A549 (cell line): ENCODE measurements at regions not wholly inside any gene's neighbourhood (a gene's known extent, or its start where the extent isn't known, plus 50 kb on each side); places are given as distances from the start of the nearest gene placed in this dataset.

Source experiments
- ATAC-seq, 2 experiments: fragments of 200-7000 bp in 1 of 2; fragments of >200 bp in 1 of 2; cut with Nextera tagmentation in 1 of 2; cut with Tn5 transposase in 1 of 2; 3 replicates each; pipeline versions ENCODE4 v1.8.0 to v1.9.1; 2018 to 2020; ENCODE audit warnings: mild to moderate bottlenecking in 1 of 2, moderate library complexity in 1 of 2
- CTCF ChIA-PET: fragments of 300-600 bp; sonication (Branson Sonifier 250); formaldehyde crosslinking; extraction: SDS; loops from one replicate; lab custom pipeline; 2021; ENCODE audit warnings: antibody characterized with exemption, inconsistent platforms; lab: Yijun Ruan, JAX
- POLR2A ChIA-PET: fragments of 350-600 bp; formaldehyde crosslinking; extraction: SDS; loops from one replicate; lab custom pipeline; 2021; ENCODE audit warnings: antibody characterized with exemption, inconsistent platforms; lab: Yijun Ruan, JAX
- DNase-seq, 2 experiments: peaks; one replicate each; pipeline versions ENCODE4 v3.0.0 to v3.0.0-alpha.2; 2011 to 2016; ENCODE audit warnings: low read depth in 1 of 2, low spot score in 1 of 2
- FAIRE-seq: peaks from 2 replicates; lab custom pipeline; 2011; peaks lifted over from hg19 to GRCh38; lab: Jason Lieb, UNC
- H3K27ac ChIP-seq, 2 experiments: fragments of >200 bp; sonication (Bioruptor Twin); formaldehyde crosslinking; 3 replicates each; pipeline ENCODE4 v1.5.1; 2016 to 2017
- H3K4me1 ChIP-seq: fragments of >200 bp; sonication (Bioruptor Twin); formaldehyde crosslinking; 3 replicates; pipeline ENCODE4 v1.6.1; 2016
- H3K4me2 ChIP-seq: fragments of >200 bp; sonication (Bioruptor Twin); formaldehyde crosslinking; 3 replicates; pipeline ENCODE4 v1.6.1; 2016
- H3K4me3 ChIP-seq: fragments of >200 bp; sonication (Bioruptor Twin); formaldehyde crosslinking; 3 replicates; pipeline ENCODE4 v1.5.1; 2016
- H3K9me3 ChIP-seq: fragments of >200 bp; sonication (Bioruptor Twin); formaldehyde crosslinking; 3 replicates; pipeline ENCODE4 v1.6.1; 2016
- BHLHE40 ChIP-seq: IDR thresholded peaks from 2 replicates; pipeline ENCODE4 v1.6.1; 2012; ENCODE audit warnings: low read depth, low read length, inconsistent platforms
- CEBPB ChIP-seq, 2 experiments: fragments of >200 bp in 1 of 2; sonication (Bioruptor Twin) in 1 of 2; formaldehyde crosslinking in 1 of 2; IDR thresholded peaks; 2 replicates each; pipeline ENCODE4 v1.6.1; 2012 to 2016
- CHD4 ChIP-seq: fragments of 200-600 bp; sonication (generic); IDR thresholded peaks from 2 replicates; pipeline ENCODE4 v1.6.1; 2016; ENCODE audit warnings: antibody characterized with exemption, mild to moderate bottlenecking, borderline replicate concordance
- EHF ChIP-seq: fragments of 250-450 bp; sonication (Bioruptor Pico); IDR thresholded peaks from 2 replicates; pipeline ENCODE4 v1.5.0; 2020; ENCODE audit warnings: mild to moderate bottlenecking
- ESRRA ChIP-seq: fragments of 150-350 bp; IDR thresholded peaks from 2 replicates; pipeline ENCODE4 v1.6.1; 2014; ENCODE audit warnings: mild to moderate bottlenecking, low read length, borderline replicate concordance
- HOXA7 ChIP-seq: fragments of 250-450 bp; sonication (Bioruptor Pico); IDR thresholded peaks from 2 replicates; pipeline ENCODE4 v1.5.0; 2020; ENCODE audit warnings: mild to moderate bottlenecking, moderate library complexity
- KDM1A ChIP-seq: fragments of 200-600 bp; sonication (generic); IDR thresholded peaks from 2 replicates; pipeline ENCODE4 v1.6.1; 2016; ENCODE audit warnings: low read depth, mild to moderate bottlenecking
- KDM5A ChIP-seq: fragments of 200-600 bp; sonication (generic); IDR thresholded peaks from 2 replicates; pipeline ENCODE4 v1.6.1; 2016; ENCODE audit warnings: antibody characterized with exemption, mild to moderate bottlenecking
- PHF8 ChIP-seq: fragments of 200-600 bp; sonication (generic); IDR thresholded peaks from 2 replicates; pipeline ENCODE4 v1.6.1; 2016; ENCODE audit warnings: low read depth, mild to moderate bottlenecking, antibody characterized with exemption, moderate library complexity, borderline replicate concordance
- POLR2A ChIP-seq: IDR thresholded peaks from 2 replicates; pipeline ENCODE4 v1.6.1; 2012; ENCODE audit warnings: mild to moderate bottlenecking, low read length
- RAD21 ChIP-seq, 2 experiments: fragments of >200 bp in 1 of 2; sonication (Bioruptor Twin) in 1 of 2; formaldehyde crosslinking in 1 of 2; IDR thresholded peaks in 1 of 2; conservative IDR thresholded peaks in 1 of 2; 2 replicates in 1 of 2; 3 replicates in 1 of 2; pipeline ENCODE4 v1.6.1; 2012 to 2018; ENCODE audit warnings: inconsistent platforms in 1 of 2
- RCOR1 ChIP-seq: fragments of 150-350 bp; IDR thresholded peaks from 2 replicates; pipeline ENCODE4 v1.6.1; 2014; ENCODE audit warnings: antibody characterized with exemption, low read length, low read depth
- SREBF2 ChIP-seq: fragments of 450-650 bp; IDR thresholded peaks from 2 replicates; pipeline ENCODE4 v1.6.1; 2014; ENCODE audit warnings: mild to moderate bottlenecking, moderate library complexity
- TP53 ChIP-seq: fragments of 250-450 bp; sonication (Bioruptor Pico); IDR thresholded peaks from 2 replicates; pipeline ENCODE4 v1.5.0; 2021; ENCODE audit warnings: mild to moderate bottlenecking, moderate library complexity
- WGBS: methylation state at CpG from one replicate; pipeline ENCODE4 v1.1.6; 2017; ENCODE audit errors: missing lambda C conversion rate; 5-methylcytosine and 5-hydroxymethylcytosine counted together
- TF ChIP-seq, protein P1 (sequence below): fragments of >200 bp; sonication (Bioruptor Twin); formaldehyde crosslinking; IDR thresholded peaks from 3 replicates; pipeline ENCODE4 v1.6.1; 2016
- TF ChIP-seq, protein P2 (sequence below): fragments of 200-600 bp; sonication (generic); IDR thresholded peaks from 2 replicates; pipeline ENCODE4 v1.6.1; 2016; ENCODE audit warnings: antibody characterized with exemption, mild to moderate bottlenecking, moderate library complexity
- TF ChIP-seq, protein P3 (sequence below): fragments of >200 bp; sonication (Bioruptor Twin); formaldehyde crosslinking; IDR thresholded peaks from 2 replicates; pipeline ENCODE4 v1.6.1; 2016

DNA sequence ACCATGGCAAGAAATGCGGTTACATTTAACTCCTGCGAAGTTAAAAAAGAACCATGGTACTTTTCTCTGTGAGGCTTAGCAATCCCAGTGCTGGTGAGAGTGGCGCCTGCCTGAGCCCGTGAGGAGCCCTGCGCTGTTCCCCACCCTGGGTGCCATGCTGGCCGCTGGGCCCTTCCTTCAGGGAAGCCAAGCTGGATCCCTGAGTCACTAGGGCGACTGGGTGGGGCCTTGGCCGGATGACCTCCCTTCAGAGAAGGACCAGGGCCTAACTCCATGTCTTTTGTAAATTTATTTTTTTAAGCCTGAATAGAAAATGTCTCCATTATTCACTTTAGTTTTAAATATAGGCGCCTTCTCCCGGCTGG lies 209.1 kb downstream of the ERMARD start:
- FAIRE-seq: no peak
- CTCF ChIA-PET: no interaction called here
- Histone ChIP-seq H3K4me3 (no peak overlapping the region), H3K4me1 (no peaks in the 10 kb centered on the region)
- POLR2A ChIA-PET: no interaction called here
- TF ChIP-seq RCOR1 (no peak), HOXA7 (CRISPR knock-in tag) (no peak), POLR2A (no peak), CEBPB (IDR thresholded peaks at IDR 0.05) (no peak), TP53 (no peak), CHD4 (no peak), SREBF2 (no peak), PHF8 (no peak)
- TF ChIP-seq, protein P1, sequence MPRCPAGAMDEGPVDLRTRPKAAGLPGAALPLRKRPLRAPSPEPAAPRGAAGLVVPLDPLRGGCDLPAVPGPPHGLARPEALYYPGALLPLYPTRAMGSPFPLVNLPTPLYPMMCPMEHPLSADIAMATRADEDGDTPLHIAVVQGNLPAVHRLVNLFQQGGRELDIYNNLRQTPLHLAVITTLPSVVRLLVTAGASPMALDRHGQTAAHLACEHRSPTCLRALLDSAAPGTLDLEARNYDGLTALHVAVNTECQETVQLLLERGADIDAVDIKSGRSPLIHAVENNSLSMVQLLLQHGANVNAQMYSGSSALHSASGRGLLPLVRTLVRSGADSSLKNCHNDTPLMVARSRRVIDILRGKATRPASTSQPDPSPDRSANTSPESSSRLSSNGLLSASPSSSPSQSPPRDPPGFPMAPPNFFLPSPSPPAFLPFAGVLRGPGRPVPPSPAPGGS: no peak
- TF ChIP-seq, protein P2, sequence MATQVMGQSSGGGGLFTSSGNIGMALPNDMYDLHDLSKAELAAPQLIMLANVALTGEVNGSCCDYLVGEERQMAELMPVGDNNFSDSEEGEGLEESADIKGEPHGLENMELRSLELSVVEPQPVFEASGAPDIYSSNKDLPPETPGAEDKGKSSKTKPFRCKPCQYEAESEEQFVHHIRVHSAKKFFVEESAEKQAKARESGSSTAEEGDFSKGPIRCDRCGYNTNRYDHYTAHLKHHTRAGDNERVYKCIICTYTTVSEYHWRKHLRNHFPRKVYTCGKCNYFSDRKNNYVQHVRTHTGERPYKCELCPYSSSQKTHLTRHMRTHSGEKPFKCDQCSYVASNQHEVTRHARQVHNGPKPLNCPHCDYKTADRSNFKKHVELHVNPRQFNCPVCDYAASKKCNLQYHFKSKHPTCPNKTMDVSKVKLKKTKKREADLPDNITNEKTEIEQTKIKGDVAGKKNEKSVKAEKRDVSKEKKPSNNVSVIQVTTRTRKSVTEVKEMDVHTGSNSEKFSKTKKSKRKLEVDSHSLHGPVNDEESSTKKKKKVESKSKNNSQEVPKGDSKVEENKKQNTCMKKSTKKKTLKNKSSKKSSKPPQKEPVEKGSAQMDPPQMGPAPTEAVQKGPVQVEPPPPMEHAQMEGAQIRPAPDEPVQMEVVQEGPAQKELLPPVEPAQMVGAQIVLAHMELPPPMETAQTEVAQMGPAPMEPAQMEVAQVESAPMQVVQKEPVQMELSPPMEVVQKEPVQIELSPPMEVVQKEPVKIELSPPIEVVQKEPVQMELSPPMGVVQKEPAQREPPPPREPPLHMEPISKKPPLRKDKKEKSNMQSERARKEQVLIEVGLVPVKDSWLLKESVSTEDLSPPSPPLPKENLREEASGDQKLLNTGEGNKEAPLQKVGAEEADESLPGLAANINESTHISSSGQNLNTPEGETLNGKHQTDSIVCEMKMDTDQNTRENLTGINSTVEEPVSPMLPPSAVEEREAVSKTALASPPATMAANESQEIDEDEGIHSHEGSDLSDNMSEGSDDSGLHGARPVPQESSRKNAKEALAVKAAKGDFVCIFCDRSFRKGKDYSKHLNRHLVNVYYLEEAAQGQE: no peak
- TF ChIP-seq, all 56 proteins: peak for 0
- DNase-seq (no peak), ATAC-seq (no peak)
- H3K27ac ChIP-seq: no peak overlapping the region
- WGBS: 85% methylated on average over 9 of the region's 10 CpGs
- no peaks in the 10 kb centered on the region for H3K9me3 ChIP-seq
- no peak overlapping the region for H3K4me2 ChIP-seq

DNA sequence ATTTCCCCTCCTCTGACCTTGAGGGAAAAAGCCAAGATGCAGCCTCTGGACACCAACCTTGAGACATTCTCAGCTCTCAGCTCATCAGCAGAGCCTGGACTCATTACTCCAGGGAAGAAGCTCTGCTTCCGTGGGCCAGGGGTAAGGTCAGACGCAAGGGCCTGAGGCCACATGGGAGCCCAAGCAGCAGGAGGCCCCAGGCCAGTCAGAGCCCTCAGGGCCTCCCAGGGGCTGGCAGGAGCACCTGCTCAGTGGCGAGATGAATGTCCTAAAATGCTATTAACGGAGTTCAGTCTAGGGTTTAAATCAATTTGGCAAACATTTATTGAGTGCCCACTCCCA lies 208.6 kb downstream of the ERMARD start:
- WGBS: 64% methylated on average over 4 of the region's 4 CpGs
- no peaks in the 10 kb centered on the region for H3K9me3 ChIP-seq

DNA sequence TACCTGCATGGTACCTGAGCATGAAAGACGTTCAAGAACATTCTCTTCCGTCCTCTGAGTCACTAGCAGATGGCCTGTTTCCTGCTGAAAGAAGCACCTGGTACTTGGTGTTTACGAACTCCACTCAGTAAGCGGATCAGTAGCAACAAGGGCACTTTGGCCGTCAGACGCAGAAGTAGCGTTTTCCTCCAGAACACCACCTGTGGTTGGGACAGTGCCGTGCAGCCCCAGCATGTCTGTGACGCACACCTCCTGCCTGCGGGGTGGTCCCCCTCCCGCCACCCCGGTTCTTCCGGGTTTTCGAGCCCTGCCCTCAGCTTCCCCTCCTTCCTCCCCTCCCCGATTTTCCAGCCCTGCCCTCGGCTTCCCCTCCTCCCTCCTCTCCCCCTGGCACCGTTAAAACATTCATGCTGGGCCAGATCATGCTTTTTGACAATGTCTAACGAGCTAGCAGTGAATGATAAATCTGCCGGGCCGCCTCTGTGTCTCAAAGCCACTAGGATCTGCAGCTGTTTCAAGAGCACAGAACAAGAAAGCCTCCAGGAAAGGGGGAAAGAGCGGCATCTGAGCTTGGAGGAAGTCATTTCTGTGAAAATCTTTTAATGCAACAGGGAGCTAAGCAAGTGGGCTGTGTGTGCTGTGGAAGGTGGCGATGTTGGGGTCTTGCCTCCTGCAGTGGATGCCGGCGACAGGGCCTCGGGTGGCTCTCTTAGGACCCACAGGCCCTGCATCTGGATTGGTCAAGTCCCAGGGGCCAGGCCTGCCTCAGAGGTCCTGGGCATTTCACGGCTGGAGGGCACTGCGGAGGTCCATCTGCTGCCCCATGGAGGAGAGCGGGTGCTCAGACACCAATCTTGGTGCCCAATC lies 207.9 kb downstream of the ERMARD start:
- H3K4me2 ChIP-seq: no peak overlapping the region
- FAIRE-seq (no peak), ATAC-seq (no peak)
- no peaks in the 10 kb centered on the region for H3K9me3 ChIP-seq
- no peak overlapping the region for H3K27ac ChIP-seq
- H3K4me1 ChIP-seq: no peaks in the 10 kb centered on the region
- H3K4me3 ChIP-seq: no peak overlapping the region
- WGBS: 69% methylated on average over 23 of the region's 28 CpGs
- TF ChIP-seq EHF (CRISPR knock-in tag) (no peak), RAD21 (conservative IDR thresholded peaks at IDR 0.05 in 1 of 2, IDR thresholded peaks at IDR 0.05 in 1 of 2) (no peak), POLR2A (no peak), ESRRA (no peak), KDM1A (no peak), BHLHE40 (no peak), CHD4 (no peak)
- TF ChIP-seq, all 56 proteins: peak for 0
- CTCF ChIA-PET: interaction anchor here (0.7 kb wide), 1 partner anchor 558 kb away, joined by 3 read pairs; no protein-coding TSS in a partner anchor
- POLR2A ChIA-PET: no interaction called here
- no peak for DNase-seq

More for the DNA sequence above, 208.6 kb downstream of the ERMARD start:
- no peaks in the 10 kb centered on the region for H3K4me1 ChIP-seq
- H3K4me3 ChIP-seq: no peak overlapping the region
- no peak for DNase-seq
- CTCF ChIA-PET: interaction anchor here (0.7 kb wide), 1 partner anchor 558 kb away, joined by 3 read pairs; no protein-coding TSS in a partner anchor
- no peak for ATAC-seq
- no peak overlapping the region for H3K27ac ChIP-seq
- no peak overlapping the region for H3K4me2 ChIP-seq
- FAIRE-seq: no peak
- no peak for TF ChIP-seq EHF (CRISPR knock-in tag)
- TF ChIP-seq, protein P3, sequence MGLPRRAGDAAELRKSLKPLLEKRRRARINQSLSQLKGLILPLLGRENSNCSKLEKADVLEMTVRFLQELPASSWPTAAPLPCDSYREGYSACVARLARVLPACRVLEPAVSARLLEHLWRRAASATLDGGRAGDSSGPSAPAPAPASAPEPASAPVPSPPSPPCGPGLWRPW: no peak
- TF ChIP-seq KDM5A: no peak
- POLR2A ChIA-PET: no interaction called here
